ENCODE measurements at regions not wholly inside any gene's neighbourhood (a gene's known extent, or its start where the extent isn't known, plus 50 kb on each side); places are given as distances from the start of the nearest gene placed in this dataset.
A peak's percentile ranks its signal among the peaks of the same experiment; 100 is the strongest.
"Not testable (repeated sequence)": the region's sequence is repeated elsewhere in the genome, so short reads cannot be mapped to it uniquely, and the experiment has no call there.

DNA sequence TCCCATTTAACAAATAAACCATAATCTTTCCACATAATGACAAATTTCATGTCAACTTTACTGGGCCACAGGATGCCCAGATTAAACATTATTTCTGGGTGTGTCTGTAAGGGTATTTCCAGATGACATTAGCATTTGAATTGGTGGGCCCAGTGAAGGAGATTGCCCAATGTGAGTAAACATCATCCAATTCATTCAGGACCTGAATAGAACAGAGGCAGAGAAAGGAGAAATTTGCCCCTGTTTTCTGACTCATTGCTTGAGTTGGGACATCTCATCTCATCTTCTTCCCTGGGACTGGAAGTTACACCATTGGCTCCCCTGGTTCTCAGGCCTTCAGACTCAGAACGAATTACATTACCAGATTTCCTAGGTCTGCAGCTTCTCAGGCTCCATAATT is 142.9 kb downstream of the TPBG start:
- no peak for DNase-seq (ENCODE audit: low read depth)
- no peak for TF ChIP-seq CTCF (IDR thresholded peaks at IDR 0.05; ENCODE audit: low read length, missing control alignments)
- no peak overlapping the region for H3K4me3 ChIP-seq (replicated peaks; ENCODE audit: low read depth, low read length)

DNA sequence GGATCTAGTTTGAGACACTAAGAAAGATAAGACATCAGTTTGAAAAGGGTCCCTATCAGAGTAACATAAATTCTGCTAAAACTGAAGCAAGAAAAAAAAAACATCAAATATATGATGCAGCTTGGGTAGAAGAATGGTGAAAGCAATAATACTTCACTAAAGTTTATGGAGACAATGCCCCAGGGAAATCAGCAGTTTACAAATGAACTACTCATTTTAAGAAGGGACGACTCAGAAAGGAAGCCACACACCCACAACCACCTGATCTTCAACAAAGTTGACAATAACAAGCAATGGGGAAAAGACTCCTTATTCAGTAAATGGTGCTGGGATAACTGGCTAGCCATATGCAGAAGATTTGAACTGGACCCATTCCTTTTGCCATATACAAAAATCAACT is 143.5 kb downstream of the TPBG start:
- DNase-seq (ENCODE audit: low read depth), result peak; percentile 40
- no peak overlapping the region for H3K4me3 ChIP-seq (replicated peaks; ENCODE audit: low read depth, low read length)
- no peak for TF ChIP-seq CTCF (IDR thresholded peaks at IDR 0.05; ENCODE audit: low read length, missing control alignments)

- DNase-seq (ENCODE audit: low read depth), result no peak
- TF ChIP-seq CTCF (IDR thresholded peaks at IDR 0.05; ENCODE audit: low read length, missing control alignments), result no peak
- no peak overlapping the region for H3K4me3 ChIP-seq (replicated peaks; ENCODE audit: low read depth, low read length)
Measured at GRCh38 chr6:82511546-82511945, 147.9 kb downstream of the TPBG start.

DNA sequence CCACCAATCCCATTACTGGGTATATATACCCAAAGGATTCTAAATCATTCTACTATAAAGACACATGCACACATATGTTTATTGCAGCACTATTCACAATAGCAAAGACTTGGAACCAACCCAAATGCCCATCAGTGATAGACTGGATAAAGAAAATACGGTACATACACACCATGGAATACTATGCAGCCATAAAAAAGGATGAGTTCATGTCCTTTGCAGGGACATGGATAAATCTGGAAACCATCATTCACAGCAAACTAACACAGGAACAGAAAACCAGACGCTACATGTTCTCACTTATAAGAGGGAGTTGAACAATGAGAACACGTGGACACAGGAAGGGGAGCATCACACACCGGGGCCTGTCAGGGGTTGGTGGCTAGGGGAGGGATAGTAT is 154.3 kb downstream of the TPBG start:
- not testable (repeated sequence) for DNase-seq (ENCODE audit: low read depth); H3K4me3 ChIP-seq (replicated peaks; ENCODE audit: low read depth, low read length)

GRCh38 chr6:82521369-82521768 is 157.8 kb downstream of the TPBG start:
- H3K4me3 ChIP-seq (replicated peaks; ENCODE audit: low read depth, low read length), result no peak overlapping the region
- TF ChIP-seq CTCF (IDR thresholded peaks at IDR 0.05; ENCODE audit: low read length, missing control alignments), result no peak
- DNase-seq (ENCODE audit: low read depth), result no peak

DNA sequence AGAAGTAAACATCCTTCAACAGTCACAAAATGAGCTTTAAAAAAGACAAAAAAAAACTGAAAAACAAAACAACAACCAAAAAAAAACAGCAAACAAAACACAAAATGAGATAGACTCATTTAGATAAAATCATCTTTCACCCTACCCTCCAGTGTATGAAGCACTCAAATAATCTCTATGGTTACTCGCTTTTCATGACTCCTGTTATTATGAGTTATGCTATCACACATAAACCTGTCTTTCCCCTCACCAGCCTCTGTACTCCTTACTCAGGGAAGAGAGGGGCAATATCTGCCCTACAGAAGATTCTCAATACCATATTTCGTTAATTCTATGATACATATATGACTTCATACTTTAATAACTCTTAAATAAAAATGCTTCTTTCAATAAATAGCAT is 158.2 kb downstream of the TPBG start:
- DNase-seq (ENCODE audit: low read depth), result no peak
- no peak for TF ChIP-seq CTCF (IDR thresholded peaks at IDR 0.05; ENCODE audit: low read length, missing control alignments)
- H3K4me3 ChIP-seq (replicated peaks; ENCODE audit: low read depth, low read length), result no peak overlapping the region

GRCh38 chr6:82524031-82524430 is 160.4 kb downstream of the TPBG start:
- no peak for DNase-seq (ENCODE audit: low read depth)
- TF ChIP-seq CTCF (IDR thresholded peaks at IDR 0.05; ENCODE audit: low read length, missing control alignments), result no peak
- H3K4me3 ChIP-seq (replicated peaks; ENCODE audit: low read depth, low read length), result no peak overlapping the region
